Stimulated activated naive CD4-positive, alpha-beta T cell (primary cell): ENCODE measurements at regions not wholly inside any gene's neighbourhood (a gene's known extent, or its start where the extent isn't known, plus 50 kb on each side); places are given as distances from the start of the nearest gene placed in this dataset.
"Not testable (repeated sequence)": the region's sequence is repeated elsewhere in the genome, so short reads cannot be mapped to it uniquely, and the experiment has no call there.

Source experiments
- DNase-seq, 6 experiments: peaks; one replicate each; lab custom pipeline; 2025; lab: John Stamatoyannopoulos, UW

- DNase-seq, result no peak
Measured at GRCh38 chr2:239746559-239747246, 278.4 kb downstream of the NDUFA10 start.

DNA sequence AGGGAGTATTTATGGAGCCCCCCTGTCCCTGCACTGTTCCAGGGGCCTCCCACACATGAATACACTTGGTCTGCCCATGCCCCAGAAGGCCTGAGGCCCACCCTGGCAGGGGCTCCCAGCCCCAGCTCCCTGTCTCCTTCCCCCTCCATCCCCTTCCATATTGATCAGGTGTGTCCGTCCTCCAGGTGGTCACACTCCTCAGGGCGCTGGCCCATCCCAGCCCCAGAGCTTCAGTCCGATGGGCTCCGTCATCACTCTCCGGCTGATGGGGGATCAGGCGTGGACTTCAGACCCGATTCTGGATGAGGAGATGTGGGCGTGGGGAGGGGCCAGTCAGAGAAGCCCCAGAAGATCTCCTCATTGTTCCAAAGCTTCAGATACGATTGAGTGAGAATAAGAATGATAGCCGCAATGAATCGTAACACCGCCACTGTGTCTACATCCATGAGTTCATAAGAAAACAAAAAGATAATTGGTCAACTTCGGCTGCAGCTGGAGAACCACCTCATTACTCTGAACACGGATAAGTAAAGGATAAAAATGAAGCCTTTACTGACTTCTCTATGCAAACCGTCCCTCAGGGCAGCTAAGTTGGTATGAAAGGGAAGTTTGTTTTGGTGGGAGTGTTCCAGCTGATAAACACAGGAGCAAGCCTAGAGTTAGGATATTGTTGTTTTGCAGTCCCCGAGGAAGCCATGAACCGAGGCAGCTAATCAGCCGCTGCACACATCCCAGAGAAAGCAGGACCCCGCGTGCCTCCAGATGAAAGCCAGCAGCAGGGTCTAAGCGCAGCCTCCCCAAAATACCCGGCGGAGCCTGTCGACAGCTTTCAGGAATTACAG lies 279.5 kb downstream of the NDUFA10 start:
- no peak for DNase-seq

DNA sequence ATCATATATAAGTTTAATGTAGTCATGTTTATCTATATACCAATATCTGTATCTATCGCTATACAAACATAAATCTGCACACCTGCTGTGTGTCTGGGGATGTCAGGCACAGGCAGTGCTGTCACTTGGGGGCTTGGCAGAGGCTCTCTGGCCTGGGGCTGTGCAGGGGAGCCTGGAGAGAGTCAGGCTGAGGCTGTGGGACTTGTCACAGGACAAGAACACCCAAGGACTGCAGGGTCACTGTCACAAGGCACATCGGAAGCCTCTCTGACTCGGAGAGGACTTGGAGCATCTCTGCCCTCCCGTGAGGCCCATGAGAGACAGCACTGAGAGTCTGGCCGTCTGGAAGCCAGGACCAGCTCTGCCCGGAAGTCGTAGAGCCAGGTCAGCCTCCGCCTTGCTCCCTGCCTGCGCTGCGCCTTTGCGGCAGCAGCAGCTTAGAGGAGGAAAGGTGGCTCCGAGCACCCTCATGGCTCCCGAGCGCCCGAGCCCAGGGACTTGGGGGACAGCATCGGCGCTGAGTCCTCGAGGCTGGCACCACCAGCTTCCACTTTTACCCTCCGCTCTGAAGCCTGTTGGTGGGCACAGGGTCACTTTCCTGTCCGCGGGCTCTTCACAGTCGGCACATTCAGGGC lies 280.3 kb downstream of the NDUFA10 start:
- DNase-seq, result no peak

DNA sequence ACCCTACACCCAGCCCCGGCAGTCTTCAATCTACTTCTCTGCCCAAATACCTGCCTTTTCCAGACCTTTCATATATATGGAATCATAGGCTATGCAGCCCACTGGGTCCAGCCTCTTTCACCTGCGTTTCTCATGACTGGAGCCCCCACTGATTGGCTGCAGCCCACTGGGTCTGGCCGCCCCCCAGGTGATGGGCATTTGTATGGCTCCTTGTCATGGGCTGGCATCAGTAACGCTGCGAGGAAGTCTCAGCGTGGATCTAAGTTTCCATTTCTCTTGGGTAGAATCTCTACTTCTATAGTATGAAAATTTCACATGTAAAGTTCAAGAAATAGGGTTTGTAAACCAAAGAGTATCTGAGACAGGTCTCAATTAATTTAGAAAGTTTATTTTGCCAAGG lies 281.9 kb downstream of the NDUFA10 start:
- DNase-seq, result no peak

- DNase-seq, result no peak
Measured at GRCh38 chr2:239742377-239742776, 282.8 kb downstream of the NDUFA10 start.

DNA sequence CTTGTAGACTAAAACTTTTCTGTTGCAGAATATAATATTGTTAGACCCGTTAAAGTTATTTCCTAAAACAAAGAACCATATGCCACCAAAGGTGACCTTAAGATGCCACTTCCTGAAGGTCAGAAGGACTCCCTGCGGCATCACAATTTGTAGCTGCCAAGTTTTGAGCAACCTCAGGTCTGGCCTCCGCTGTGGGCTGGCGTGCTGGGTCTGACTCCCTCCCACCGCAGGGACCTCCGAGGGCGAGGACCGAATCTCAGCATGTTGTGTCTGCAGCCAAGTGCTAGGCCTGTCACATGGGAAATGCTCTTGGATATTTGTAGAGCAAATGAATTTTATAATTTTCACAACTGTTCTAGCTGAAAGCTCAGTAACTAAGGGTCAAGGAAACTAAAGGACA lies 285.9 kb downstream of the NDUFA10 start:
- no peak for DNase-seq

- DNase-seq, result no peak
Measured at GRCh38 chr2:239738159-239738558, 287.0 kb downstream of the NDUFA10 start.

DNA sequence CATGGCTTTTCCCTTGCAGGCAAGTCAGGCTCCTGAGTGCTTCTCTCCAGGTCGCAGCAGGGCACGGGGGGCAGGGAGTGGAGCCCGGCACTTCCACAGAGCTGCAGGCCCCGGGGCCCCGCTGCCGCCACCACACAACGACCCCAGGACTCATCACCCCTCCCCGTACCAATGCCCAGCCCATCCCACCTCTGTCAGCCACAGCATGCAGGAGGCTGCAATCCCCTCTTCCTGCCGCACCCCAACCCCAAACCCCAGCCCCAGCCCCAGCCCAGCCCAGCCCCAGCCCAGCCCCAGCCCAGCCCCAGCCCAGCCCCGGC lies 288.0 kb downstream of the NDUFA10 start:
- no peak for DNase-seq

- no peak for DNase-seq
Measured at GRCh38 chr2:239736358-239737143, 288.6 kb downstream of the NDUFA10 start.

GRCh38 chr2:239735829-239736357 lies 289.2 kb downstream of the NDUFA10 start:
- DNase-seq, result no peak

- DNase-seq, result no peak
Measured at GRCh38 chr2:239735131-239735828, 289.9 kb downstream of the NDUFA10 start.

DNA sequence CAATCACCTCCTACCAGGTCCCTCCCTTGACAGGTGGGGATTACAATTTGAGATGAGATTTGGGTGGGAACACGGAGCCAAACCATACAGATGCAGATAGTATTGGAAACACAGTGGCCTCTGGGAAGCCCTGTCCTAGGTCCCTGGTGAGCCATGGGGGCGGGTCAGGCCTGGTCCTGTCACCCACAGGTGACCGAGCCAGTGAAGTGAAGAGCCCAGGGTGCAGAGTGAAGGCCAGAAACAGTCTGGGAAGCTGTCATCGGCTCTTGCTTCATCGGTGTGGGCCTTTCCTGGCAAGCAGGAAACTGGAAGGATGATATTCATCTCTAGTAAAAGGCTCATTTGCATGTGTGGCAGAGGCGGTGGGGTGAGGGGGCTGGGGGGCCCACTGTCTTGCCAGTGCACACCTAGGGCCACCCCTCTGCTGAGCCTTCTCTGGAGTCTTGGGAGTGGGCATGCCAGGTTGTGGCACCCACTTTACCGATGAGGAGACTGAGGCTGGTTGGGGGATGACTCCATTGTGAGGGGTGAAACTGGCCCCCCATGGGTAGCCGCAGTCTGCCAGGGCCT lies 290.6 kb downstream of the NDUFA10 start:
- DNase-seq, result no peak

- no peak for DNase-seq
Measured at GRCh38 chr2:239732666-239733010, 292.5 kb downstream of the NDUFA10 start.

- DNase-seq, result no peak
Measured at GRCh38 chr2:239731998-239732665, 293.0 kb downstream of the NDUFA10 start.

DNA sequence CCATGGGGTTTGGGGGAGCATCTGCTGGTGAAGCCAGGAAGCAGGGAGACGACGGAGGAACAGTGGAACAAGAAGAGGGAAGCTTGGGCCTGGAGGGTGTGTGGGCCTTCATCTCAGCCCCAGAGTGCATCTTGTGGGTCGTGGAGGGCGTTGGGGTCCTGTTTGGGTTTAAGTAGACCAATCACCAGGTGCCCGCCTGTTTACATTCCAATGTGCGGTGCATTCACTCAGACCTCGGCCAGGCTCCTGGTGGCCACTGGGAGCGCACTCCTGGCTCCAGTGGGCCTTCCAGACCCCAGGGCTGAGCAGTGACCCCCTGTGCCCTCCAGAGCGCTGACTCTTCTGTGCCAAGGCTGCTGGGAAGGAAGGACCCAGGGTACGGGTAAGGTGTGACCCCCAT lies 293.7 kb downstream of the NDUFA10 start:
- no peak for DNase-seq

GRCh38 chr2:239730897-239731296 lies 294.2 kb downstream of the NDUFA10 start:
- DNase-seq, result no peak

DNA sequence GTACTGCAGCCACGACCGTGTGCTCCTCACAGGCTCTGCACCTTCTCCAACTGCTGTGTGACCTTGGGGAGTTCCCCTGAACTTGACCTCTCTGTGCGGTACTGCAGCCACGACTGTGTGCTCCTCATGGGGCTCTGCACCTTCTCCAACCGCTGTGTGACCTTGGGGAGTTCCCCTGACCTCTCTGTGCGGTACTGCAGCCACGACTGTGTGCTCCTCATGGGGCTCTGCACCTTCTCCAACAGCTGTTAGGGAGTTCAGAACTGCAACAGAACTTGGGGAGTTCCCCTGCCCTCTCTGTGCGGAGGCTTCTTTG lies 294.6 kb downstream of the NDUFA10 start:
- not testable (repeated sequence) for DNase-seq

- no peak for DNase-seq
Measured at GRCh38 chr2:239729681-239730566, 295.2 kb downstream of the NDUFA10 start.

GRCh38 chr2:239729151-239729550 lies 296.0 kb downstream of the NDUFA10 start:
- DNase-seq, result no peak

DNA sequence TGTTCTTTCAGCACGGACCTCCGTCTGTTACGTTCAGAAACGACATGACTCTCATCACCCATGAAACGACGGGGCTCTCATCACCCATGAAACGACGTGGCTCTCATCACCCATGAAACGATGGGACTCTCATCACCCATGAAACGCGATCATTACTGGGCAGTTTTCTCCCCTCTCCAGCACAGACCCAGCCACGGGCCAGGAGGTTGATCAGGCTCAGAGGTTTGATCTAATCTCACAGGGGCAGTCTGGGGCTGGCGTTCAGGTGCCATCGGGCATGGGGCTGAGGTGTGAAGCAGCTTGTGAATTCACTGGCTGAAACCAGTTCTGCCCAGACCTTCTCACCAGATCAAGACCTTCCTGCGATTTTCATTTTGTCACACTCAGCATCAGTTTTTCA lies 296.4 kb downstream of the NDUFA10 start:
- no peak for DNase-seq
